Right lobe of liver (tissue), 4 donors: ENCODE measurements at regions not wholly inside any gene's neighbourhood (a gene's known extent, or its start where the extent isn't known, plus 50 kb on each side); places are given as distances from the start of the nearest gene placed in this dataset.

Experiments
- POLR2A ChIP-seq: fragments of 450-650 bp; IDR thresholded peaks from one replicate; pipeline ENCODE4 v1.6.1; 2017; ENCODE audit warnings: antibody characterized with exemption, mild to moderate bottlenecking
- TF ChIP-seq, protein P1 (sequence below), 4 donors: fragments of 200-600 bp in 3 of 4; fragments of 450-650 bp in 1 of 4; IDR thresholded peaks; one replicate each; pipeline versions ENCODE4 v1.5.1 to v1.8.0; 2016 to 2022; ENCODE audit warnings: antibody characterized with exemption in 4 of 4, mild to moderate bottlenecking in 2 of 4
- donor health status: DM: no; HTN: no; CAD: no.
- donor health status: DM: no; HTN: no; CAD: no.
- donor health status: DM: no; HTN: yes; CAD: no.

DNA sequence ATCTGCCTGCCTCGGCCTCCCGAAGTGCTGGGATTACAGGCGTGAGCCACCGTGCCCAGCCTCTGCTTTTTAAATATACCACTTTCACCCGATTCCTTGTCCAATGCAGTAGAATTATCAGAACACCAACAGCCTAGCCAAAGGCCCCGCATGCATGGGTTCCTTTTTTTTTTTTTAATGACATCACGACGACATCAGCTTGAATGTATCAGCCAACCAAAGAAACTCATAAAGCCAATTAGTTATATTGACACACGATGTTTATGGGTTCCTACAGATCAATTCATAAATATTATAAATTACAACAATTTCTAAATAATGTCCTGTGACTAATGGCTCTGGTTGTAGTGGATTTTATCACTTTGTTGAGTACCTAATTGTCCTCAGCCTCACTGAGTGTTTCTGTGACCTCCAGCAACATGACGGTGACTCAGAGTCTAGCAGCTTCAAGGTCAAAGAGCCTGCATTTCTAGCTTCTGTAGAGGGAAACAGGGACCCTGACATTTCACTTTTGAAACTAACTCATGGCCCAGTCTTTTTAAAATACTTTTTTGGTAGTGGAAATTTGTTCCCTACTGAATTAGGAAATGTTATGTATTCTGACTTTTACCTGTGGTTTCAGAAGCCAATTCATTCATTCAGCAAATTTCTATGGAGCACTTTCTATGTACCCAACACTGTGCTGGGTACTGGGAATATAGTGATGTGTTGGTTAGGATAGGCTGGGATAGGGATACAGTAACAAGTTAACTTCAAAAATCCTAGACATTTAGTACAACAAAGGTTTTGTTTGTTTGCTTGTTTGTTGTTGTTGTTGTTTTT lies 144.1 kb downstream of the SUDS3 start:
- TF ChIP-seq, protein P1, sequence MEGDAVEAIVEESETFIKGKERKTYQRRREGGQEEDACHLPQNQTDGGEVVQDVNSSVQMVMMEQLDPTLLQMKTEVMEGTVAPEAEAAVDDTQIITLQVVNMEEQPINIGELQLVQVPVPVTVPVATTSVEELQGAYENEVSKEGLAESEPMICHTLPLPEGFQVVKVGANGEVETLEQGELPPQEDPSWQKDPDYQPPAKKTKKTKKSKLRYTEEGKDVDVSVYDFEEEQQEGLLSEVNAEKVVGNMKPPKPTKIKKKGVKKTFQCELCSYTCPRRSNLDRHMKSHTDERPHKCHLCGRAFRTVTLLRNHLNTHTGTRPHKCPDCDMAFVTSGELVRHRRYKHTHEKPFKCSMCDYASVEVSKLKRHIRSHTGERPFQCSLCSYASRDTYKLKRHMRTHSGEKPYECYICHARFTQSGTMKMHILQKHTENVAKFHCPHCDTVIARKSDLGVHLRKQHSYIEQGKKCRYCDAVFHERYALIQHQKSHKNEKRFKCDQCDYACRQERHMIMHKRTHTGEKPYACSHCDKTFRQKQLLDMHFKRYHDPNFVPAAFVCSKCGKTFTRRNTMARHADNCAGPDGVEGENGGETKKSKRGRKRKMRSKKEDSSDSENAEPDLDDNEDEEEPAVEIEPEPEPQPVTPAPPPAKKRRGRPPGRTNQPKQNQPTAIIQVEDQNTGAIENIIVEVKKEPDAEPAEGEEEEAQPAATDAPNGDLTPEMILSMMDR (IDR thresholded peaks at IDR 0.05): no peak
- TF ChIP-seq POLR2A: no peak
